GM23248 (cell line): ENCODE measurements at regions not wholly inside any gene's neighbourhood (a gene's known extent, or its start where the extent isn't known, plus 50 kb on each side); places are given as distances from the start of the nearest gene placed in this dataset.
A peak's percentile ranks its signal among the peaks of the same experiment; 100 is the strongest.
"Not testable (repeated sequence)": the region's sequence is repeated elsewhere in the genome, so short reads cannot be mapped to it uniquely, and the experiment has no call there.

Experiments
- DNase-seq: peaks from one replicate; pipeline ENCODE4 v3.0.0-alpha.2; 2015
- H2AFZ ChIP-seq: fragments of 200-600 bp; sonication (generic); 2 replicates; pipeline ENCODE4 v1.6.1; 2016; ENCODE audit warnings: antibody characterized with exemption
- H3F3A ChIP-seq: fragments of 200-600 bp; sonication (generic); 2 replicates; pipeline ENCODE4 v1.6.1; 2016; ENCODE audit warnings: mild to moderate bottlenecking, antibody characterized with exemption, mixed run types; ENCODE audit not compliant: insufficient read depth
- H3K27ac ChIP-seq: fragments of 200-600 bp; sonication (generic); 2 replicates; pipeline ENCODE4 v1.5.1; 2016; ENCODE audit warnings: mild to moderate bottlenecking
- H3K27me3 ChIP-seq: fragments of 200-600 bp; sonication (generic); replicated peaks from 2 replicates; pipeline ENCODE4 v1.6.1; 2016; ENCODE audit warnings: mild to moderate bottlenecking; ENCODE audit not compliant: insufficient read depth
- H3K36me3 ChIP-seq: fragments of 200-600 bp; sonication (generic); 2 replicates; pipeline ENCODE4 v1.6.1; 2016; ENCODE audit warnings: low read depth, mild to moderate bottlenecking
- H3K4me1 ChIP-seq: fragments of 200-600 bp; sonication (generic); 2 replicates; pipeline ENCODE4 v1.6.1; 2016; ENCODE audit warnings: mild to moderate bottlenecking; ENCODE audit not compliant: insufficient read depth
- H3K4me2 ChIP-seq: fragments of 200-600 bp; sonication (generic); one replicate; pipeline ENCODE4 v1.6.1; 2016; ENCODE audit warnings: mild to moderate bottlenecking; ENCODE audit not compliant: unreplicated experiment
- H3K4me3 ChIP-seq: fragments of 200-600 bp; sonication (generic); 2 replicates; pipeline ENCODE4 v1.5.1; 2016; ENCODE audit warnings: mild to moderate bottlenecking
- H3K79me2 ChIP-seq: fragments of 200-600 bp; sonication (generic); 2 replicates; pipeline ENCODE4 v1.6.1; 2016; ENCODE audit warnings: mild to moderate bottlenecking; ENCODE audit not compliant: insufficient read depth
- H3K9ac ChIP-seq: fragments of 200-600 bp; sonication (generic); 2 replicates; pipeline ENCODE4 v1.6.1; 2016; ENCODE audit warnings: mild to moderate bottlenecking
- H3K9me2 ChIP-seq: fragments of 200-600 bp; sonication (generic); 2 replicates; pipeline ENCODE4 v1.6.1; 2016; ENCODE audit warnings: mixed run types, mild to moderate bottlenecking, moderate library complexity; ENCODE audit not compliant: insufficient read depth
- H3K9me3 ChIP-seq: fragments of 200-600 bp; sonication (generic); one replicate; pipeline ENCODE4 v1.6.1; 2017; ENCODE audit warnings: low read depth
- H4K20me1 ChIP-seq: fragments of 200-600 bp; sonication (generic); 2 replicates; pipeline ENCODE4 v1.6.0; 2016; ENCODE audit not compliant: insufficient read depth
- EZH2 ChIP-seq: fragments of 200-600 bp; sonication (generic); IDR thresholded peaks from 2 replicates; pipeline ENCODE4 v1.6.1; 2018; ENCODE audit warnings: antibody characterized with exemption, mild to moderate bottlenecking; ENCODE audit not compliant: insufficient read depth, poor library complexity, severe bottlenecking
- EZH2phosphoT487 ChIP-seq: fragments of 200-600 bp; sonication (generic); IDR thresholded peaks from 2 replicates; pipeline ENCODE4 v1.6.1; 2018; ENCODE audit warnings: antibody characterized with exemption, moderate library complexity, mild to moderate bottlenecking, low read depth; ENCODE audit not compliant: insufficient read depth
- WGBS, 2 experiments: methylation state at CpG; one replicate each; pipeline ENCODE4 v1.1.6; 2015 to 2017; ENCODE audit warnings: low lambda C conversion rate in 2 of 2, low coverage in 1 of 2; ENCODE audit errors: missing lambda C conversion rate in 2 of 2; 5-methylcytosine and 5-hydroxymethylcytosine counted together
- in situ Hi-C: fragments of 300-500 bp; cut with MboI; formaldehyde crosslinking; loops from 2 replicates; pipeline ENCODE4 v1.15.0; 2020

- no peak for DNase-seq
- Histone ChIP-seq H2AFZ (no peak overlapping the region), H3K27me3 (no peaks in the 10 kb centered on the region; the same call in 1 of the 2 replicates), H4K20me1 (no peaks in the 10 kb centered on the region), H3F3A (no peaks in the 10 kb centered on the region), H3K79me2 (no peaks in the 10 kb centered on the region), H3K9ac (no peak overlapping the region), H3K9me2 (no peaks in the 10 kb centered on the region), H3K4me3 (no peak overlapping the region), H3K4me1 (no peaks in the 10 kb centered on the region), H3K27ac (no peak overlapping the region), H3K9me3 (no peaks in the 10 kb centered on the region), H3K36me3 (no peaks in the 10 kb centered on the region), H3K4me2 (no peak overlapping the region)
- WGBS, 2 experiments, result 25 to 38% methylated on average over 2 of the region's 2 CpGs
- in situ Hi-C loops, result no loop called here
- TF ChIP-seq EZH2phosphoT487 (no peak), EZH2 (no peak)
These were observed 329.0 kb downstream of the C12orf75 start for GRCh38 chr12:105659355-105660075.

GRCh38 chr12:105664765-105665164 lies 334.3 kb downstream of the C12orf75 start:
- H3K9me2 ChIP-seq, H3K4me3 ChIP-seq, H2AFZ ChIP-seq, H3K9ac ChIP-seq, H3K27me3 ChIP-seq, in situ Hi-C loops, H4K20me1 ChIP-seq, H3F3A ChIP-seq, H3K4me2 ChIP-seq, H3K9me3 ChIP-seq, H3K4me1 ChIP-seq, DNase-seq, H3K27ac ChIP-seq, H3K79me2 ChIP-seq, H3K36me3 ChIP-seq: not testable (repeated sequence)
- WGBS, 2 experiments, result 69 to 79% methylated on average over 1 of the region's 1 CpG

- H3K9me3 ChIP-seq, result no peaks in the 10 kb centered on the region
- H3K9me2 ChIP-seq, result no peaks in the 10 kb centered on the region
- H2AFZ ChIP-seq, result no peak overlapping the region
- H3K9ac ChIP-seq, result no peak overlapping the region
- H3K4me2 ChIP-seq, result no peak overlapping the region
- 81 to 85% methylated on average over 5 of the region's 5 CpGs for WGBS, 2 experiments
- no peaks in the 10 kb centered on the region for H3K79me2 ChIP-seq
- H3K27me3 ChIP-seq, result no peaks in the 10 kb centered on the region
- no peak overlapping the region for H3K4me3 ChIP-seq
- no peaks in the 10 kb centered on the region for H3K4me1 ChIP-seq
- no peak for DNase-seq
- no peaks in the 10 kb centered on the region for H3F3A ChIP-seq
- H3K27ac ChIP-seq, result no peak overlapping the region
- H4K20me1 ChIP-seq, result no peaks in the 10 kb centered on the region
- no peaks in the 10 kb centered on the region for H3K36me3 ChIP-seq
- no peak for TF ChIP-seq EZH2
- in situ Hi-C loops, result no loop called here
These were observed 334.9 kb downstream of the C12orf75 start for GRCh38 chr12:105665366-105665765.

- Histone ChIP-seq H3K27ac (no peak overlapping the region), H3K9me2 (no peaks in the 10 kb centered on the region), H4K20me1 (no peaks in the 10 kb centered on the region), H3K79me2 (no peaks in the 10 kb centered on the region), H3K27me3 (no peaks in the 10 kb centered on the region), H2AFZ (no peak overlapping the region), H3F3A (peaks cover 26% of the 10 kb centered on the region), H3K4me3 (no peak overlapping the region), H3K9me3 (no peaks in the 10 kb centered on the region), H3K4me1 (peaks cover 21% of the 10 kb centered on the region), H3K36me3 (no peaks in the 10 kb centered on the region), H3K4me2 (no peak overlapping the region), H3K9ac (no peak overlapping the region)
- DNase-seq, result peak; percentile 8
- WGBS, 2 experiments, result 23 to 26% methylated on average over 2 of the region's 2 CpGs
- in situ Hi-C loops, result no loop called here
- TF ChIP-seq EZH2phosphoT487 (no peak), EZH2 (no peak)
These were observed 337.7 kb downstream of the C12orf75 start for GRCh38 chr12:105667973-105668743.
